ENCODE measurements at regions not wholly inside any gene's neighbourhood (a gene's known extent, or its start where the extent isn't known, plus 50 kb on each side); places are given as distances from the start of the nearest gene placed in this dataset.

DNA sequence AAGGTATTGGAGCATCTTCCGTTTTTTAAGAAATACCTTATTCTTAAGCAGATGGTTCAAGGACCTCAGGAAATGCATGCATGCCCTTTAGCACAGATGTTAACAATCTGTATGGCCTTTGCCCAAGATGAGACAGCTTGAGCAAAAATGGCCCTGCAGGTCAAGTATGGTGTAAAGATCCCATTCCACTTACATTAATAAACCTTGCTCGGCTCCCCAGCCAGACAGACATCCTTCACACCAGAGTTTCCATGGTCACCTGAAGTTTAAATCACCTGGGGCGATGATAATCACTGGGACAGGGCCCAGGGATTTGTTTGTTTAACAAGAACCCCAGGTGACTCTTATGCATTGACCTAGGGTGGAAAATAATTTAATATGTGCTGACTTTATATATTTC is 287.0 kb upstream of the NOCT start:
- Histone ChIP-seq H3K36me3 (ENCODE audit: control insufficient read depth in 4 of 4, insufficient read depth in 4 of 4, low read length in 4 of 4) (no peaks in the 10 kb centered on the region), H3K9me3 (ENCODE audit: control insufficient read depth in 4 of 4, insufficient read depth in 3 of 4, low read length in 3 of 4) (no peaks in the 10 kb centered on the region), H3K27ac (ENCODE audit: low read depth in 1 of 2, low read length in 1 of 2) (no peak overlapping the region), H3K4me3 (no peak overlapping the region), H3K27me3 (ENCODE audit: control insufficient read depth in 3 of 3, insufficient read depth in 3 of 3, low read length in 2 of 3) (no peaks in the 10 kb centered on the region), H3K9ac (ENCODE audit: insufficient read depth in 1 of 2, low read length in 2 of 2) (no peak overlapping the region), H3K4me1 (ENCODE audit: control insufficient read depth in 5 of 5, insufficient read depth in 5 of 5, low read length in 5 of 5) (no peaks in the 10 kb centered on the region)
- 83 to 88% methylated on average over 3 of the region's 3 CpGs for WGBS, 2 donors
- no peak for ATAC-seq (ENCODE audit: insufficient read depth, low FRiP score)
- TF ChIP-seq, protein P1, sequence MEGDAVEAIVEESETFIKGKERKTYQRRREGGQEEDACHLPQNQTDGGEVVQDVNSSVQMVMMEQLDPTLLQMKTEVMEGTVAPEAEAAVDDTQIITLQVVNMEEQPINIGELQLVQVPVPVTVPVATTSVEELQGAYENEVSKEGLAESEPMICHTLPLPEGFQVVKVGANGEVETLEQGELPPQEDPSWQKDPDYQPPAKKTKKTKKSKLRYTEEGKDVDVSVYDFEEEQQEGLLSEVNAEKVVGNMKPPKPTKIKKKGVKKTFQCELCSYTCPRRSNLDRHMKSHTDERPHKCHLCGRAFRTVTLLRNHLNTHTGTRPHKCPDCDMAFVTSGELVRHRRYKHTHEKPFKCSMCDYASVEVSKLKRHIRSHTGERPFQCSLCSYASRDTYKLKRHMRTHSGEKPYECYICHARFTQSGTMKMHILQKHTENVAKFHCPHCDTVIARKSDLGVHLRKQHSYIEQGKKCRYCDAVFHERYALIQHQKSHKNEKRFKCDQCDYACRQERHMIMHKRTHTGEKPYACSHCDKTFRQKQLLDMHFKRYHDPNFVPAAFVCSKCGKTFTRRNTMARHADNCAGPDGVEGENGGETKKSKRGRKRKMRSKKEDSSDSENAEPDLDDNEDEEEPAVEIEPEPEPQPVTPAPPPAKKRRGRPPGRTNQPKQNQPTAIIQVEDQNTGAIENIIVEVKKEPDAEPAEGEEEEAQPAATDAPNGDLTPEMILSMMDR (IDR thresholded peaks at IDR 0.05; ENCODE audit: control extremely low read depth, extremely low read depth): no peak
- no peak for DNase-seq

DNA sequence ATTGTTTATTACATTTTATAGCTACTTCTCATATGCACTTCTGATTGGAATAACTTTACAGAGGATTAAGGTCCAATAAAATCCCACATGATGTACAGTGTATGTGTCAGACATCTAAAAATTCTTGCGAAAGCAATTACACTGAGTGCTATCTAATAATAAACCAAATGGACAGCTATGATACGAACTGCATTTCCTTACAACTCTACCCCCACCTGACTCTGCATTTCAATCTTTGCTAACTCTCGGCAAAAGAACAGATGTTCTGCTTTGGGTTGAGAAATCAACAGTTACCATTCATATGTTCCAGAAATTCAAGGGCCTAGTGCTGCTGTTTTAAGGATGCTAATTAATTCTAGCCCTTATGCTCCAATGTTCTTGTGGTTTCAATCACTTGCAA is 287.9 kb upstream of the NOCT start:
- Histone ChIP-seq H3K27ac (ENCODE audit: low read depth in 1 of 2, low read length in 1 of 2) (no peak overlapping the region), H3K9ac (ENCODE audit: insufficient read depth in 1 of 2, low read length in 2 of 2) (no peak overlapping the region), H3K27me3 (ENCODE audit: control insufficient read depth in 3 of 3, insufficient read depth in 3 of 3, low read length in 2 of 3) (no peaks in the 10 kb centered on the region), H3K36me3 (ENCODE audit: control insufficient read depth in 4 of 4, insufficient read depth in 4 of 4, low read length in 4 of 4) (no peaks in the 10 kb centered on the region), H3K4me3 (no peak overlapping the region), H3K9me3 (ENCODE audit: control insufficient read depth in 4 of 4, insufficient read depth in 3 of 4, low read length in 3 of 4) (no peaks in the 10 kb centered on the region), H3K4me1 (ENCODE audit: control insufficient read depth in 5 of 5, insufficient read depth in 5 of 5, low read length in 5 of 5) (no peaks in the 10 kb centered on the region)
- 87 to 91% methylated on average over 3 of the region's 3 CpGs for WGBS, 2 donors
- DNase-seq: peak in 1 of 3 donors; percentile 22
- TF ChIP-seq, protein P1 (IDR thresholded peaks at IDR 0.05; ENCODE audit: control extremely low read depth, extremely low read depth): no peak
- no peak for ATAC-seq (ENCODE audit: insufficient read depth, low FRiP score)

DNA sequence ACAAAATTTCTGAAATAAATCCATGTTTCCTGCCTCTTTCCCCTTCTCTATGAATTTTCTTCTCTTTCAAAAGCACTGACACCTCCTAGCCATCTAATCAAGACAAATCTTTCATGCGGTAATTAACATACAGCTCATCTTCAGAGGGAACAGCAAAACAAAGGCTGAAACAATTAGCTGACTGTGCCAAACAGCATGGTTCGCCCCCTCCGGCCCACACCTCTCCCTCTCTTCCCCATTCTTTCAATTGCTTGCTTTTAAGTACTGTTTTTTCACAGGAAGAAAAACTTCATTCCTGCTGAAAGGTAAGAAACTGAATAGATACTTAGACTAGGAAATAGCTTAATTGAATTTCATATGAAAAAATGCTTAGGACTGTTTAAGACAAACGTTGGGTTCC is 291.1 kb upstream of the NOCT start:
- Histone ChIP-seq H3K27me3 (ENCODE audit: control insufficient read depth in 3 of 3, insufficient read depth in 3 of 3, low read length in 2 of 3) (no peaks in the 10 kb centered on the region), H3K4me1 (ENCODE audit: control insufficient read depth in 5 of 5, insufficient read depth in 5 of 5, low read length in 5 of 5) (no peaks in the 10 kb centered on the region), H3K4me3 (no peak overlapping the region), H3K9ac (ENCODE audit: insufficient read depth in 1 of 2, low read length in 2 of 2) (no peak overlapping the region), H3K36me3 (ENCODE audit: control insufficient read depth in 4 of 4, insufficient read depth in 4 of 4, low read length in 4 of 4) (no peaks in the 10 kb centered on the region), H3K27ac (ENCODE audit: low read depth in 1 of 2, low read length in 1 of 2) (no peak overlapping the region), H3K9me3 (ENCODE audit: control insufficient read depth in 4 of 4, insufficient read depth in 3 of 4, low read length in 3 of 4) (no peaks in the 10 kb centered on the region)
- ATAC-seq (ENCODE audit: insufficient read depth, low FRiP score): no peak
- WGBS, 2 donors: 84% methylated on average over 4 of the region's 4 CpGs
- TF ChIP-seq, protein P1 (IDR thresholded peaks at IDR 0.05; ENCODE audit: control extremely low read depth, extremely low read depth): no peak
- no peak for DNase-seq

DNA sequence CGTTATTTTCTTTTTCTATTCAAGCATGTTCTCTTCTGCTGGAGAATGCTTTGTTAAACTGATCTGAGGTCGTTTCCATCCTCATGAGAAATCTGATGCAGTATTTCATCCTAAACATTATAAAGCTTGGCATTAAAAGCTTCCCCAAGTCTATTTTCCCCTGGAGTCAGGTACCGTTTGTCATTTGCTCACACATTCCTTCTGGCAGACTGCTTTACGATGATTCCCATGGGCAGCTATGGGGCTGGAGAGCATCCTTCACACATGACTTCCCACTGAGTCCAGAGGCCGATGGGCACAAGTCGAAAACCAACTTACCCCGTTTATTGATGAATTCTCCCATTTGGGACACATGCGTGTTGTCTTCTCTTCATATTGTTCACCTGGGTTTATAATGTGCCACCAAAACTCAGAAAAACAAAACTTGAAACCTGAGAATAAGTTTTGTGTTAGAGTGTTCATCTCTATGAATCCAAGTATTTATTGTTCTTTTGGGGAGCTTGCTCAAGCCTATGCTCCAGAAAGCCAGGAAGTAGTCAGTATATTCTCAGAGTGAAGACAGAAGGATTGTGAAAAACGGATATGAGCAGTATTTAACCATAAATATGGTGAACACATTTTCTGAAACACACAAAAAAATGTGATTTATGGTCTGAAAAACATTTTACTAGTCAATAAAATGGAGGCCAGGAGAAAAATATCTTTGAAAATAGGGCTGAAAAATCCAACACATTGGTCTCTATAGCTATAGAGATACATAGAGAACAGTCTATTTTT is 298.8 kb upstream of the NOCT start:
- TF ChIP-seq, protein P1 (IDR thresholded peaks at IDR 0.05; ENCODE audit: control extremely low read depth, extremely low read depth): no peak

More for the DNA sequence above, 298.8 kb upstream of the NOCT start:
- Histone ChIP-seq H3K4me3 (no peak overlapping the region), H3K27me3 (ENCODE audit: control insufficient read depth in 3 of 3, insufficient read depth in 3 of 3, low read length in 2 of 3) (no peaks in the 10 kb centered on the region), H3K27ac (ENCODE audit: low read depth in 1 of 2, low read length in 1 of 2) (no peak overlapping the region), H3K9ac (ENCODE audit: insufficient read depth in 1 of 2, low read length in 2 of 2) (no peak overlapping the region), H3K36me3 (ENCODE audit: control insufficient read depth in 4 of 4, insufficient read depth in 4 of 4, low read length in 4 of 4) (no peaks in the 10 kb centered on the region), H3K9me3 (ENCODE audit: control insufficient read depth in 4 of 4, insufficient read depth in 3 of 4, low read length in 3 of 4) (no peaks in the 10 kb centered on the region), H3K4me1 (ENCODE audit: control insufficient read depth in 5 of 5, insufficient read depth in 5 of 5, low read length in 5 of 5) (no peaks in the 10 kb centered on the region)
- DNase-seq (no peak), ATAC-seq (ENCODE audit: insufficient read depth, low FRiP score) (no peak)
- 90 to 91% methylated on average over 9 of the region's 9 CpGs for WGBS, 2 donors
